H9 (cell line): ENCODE measurements at regions not wholly inside any gene's neighbourhood (a gene's known extent, or its start where the extent isn't known, plus 50 kb on each side); places are given as distances from the start of the nearest gene placed in this dataset.

ENCODE experiments used
- DNase-seq: peaks from one replicate; pipeline ENCODE4 v3.0.0-alpha.2; 2017
- H2AFZ ChIP-seq: one replicate; pipeline ENCODE4 v1.6.1; 2013; ENCODE audit warnings: mild to moderate bottlenecking, low read length, control low read depth, moderate library complexity
- H2AK5ac ChIP-seq: 2 replicates; pipeline ENCODE4 v1.6.1; 2013; ENCODE audit warnings: low read length, control low read depth, mixed read lengths; ENCODE audit not compliant: insufficient read length
- H2BK120ac ChIP-seq: one replicate; pipeline ENCODE4 v1.6.1; 2013; ENCODE audit warnings: low read depth, mild to moderate bottlenecking, low read length, control low read depth, inconsistent platforms; ENCODE audit not compliant: poor library complexity, severe bottlenecking
- H2BK12ac ChIP-seq: 2 replicates; pipeline ENCODE4 v1.6.1; 2013; ENCODE audit warnings: low read length, control low read depth, mixed read lengths, low read depth; ENCODE audit not compliant: insufficient read length
- H2BK15ac ChIP-seq: 2 replicates; pipeline ENCODE4 v1.6.1; 2013; ENCODE audit warnings: low read depth, low read length, control low read depth
- H2BK20ac ChIP-seq: one replicate; pipeline ENCODE4 v1.6.1; 2013; ENCODE audit warnings: low read depth, mild to moderate bottlenecking, low read length, control low read depth, inconsistent platforms; ENCODE audit not compliant: poor library complexity, severe bottlenecking
- H2BK5ac ChIP-seq: 2 replicates; pipeline ENCODE4 v1.6.1; 2013; ENCODE audit warnings: low read length, control low read depth, mixed read lengths; ENCODE audit not compliant: insufficient read length
- H3K14ac ChIP-seq: 2 replicates; pipeline ENCODE4 v1.6.1; 2013; ENCODE audit warnings: low read length, control low read depth; ENCODE audit not compliant: insufficient read depth
- H3K18ac ChIP-seq: 2 replicates; pipeline ENCODE4 v1.6.1; 2013; ENCODE audit warnings: low read depth, mild to moderate bottlenecking, mixed read lengths, low read length, control low read depth; ENCODE audit not compliant: insufficient read length
- H3K23ac ChIP-seq: 2 replicates; pipeline ENCODE4 v1.6.1; 2013; ENCODE audit warnings: low read length, control low read depth, mixed read lengths, low read depth; ENCODE audit not compliant: insufficient read length
- H3K23me2 ChIP-seq: 2 replicates; pipeline ENCODE4 v1.6.1; 2013; ENCODE audit warnings: low read depth, mild to moderate bottlenecking, mixed read lengths, low read length, control low read depth; ENCODE audit not compliant: insufficient read length, poor library complexity, severe bottlenecking
- H3K27ac ChIP-seq: 2 replicates; pipeline ENCODE4 v1.5.1; 2013; ENCODE audit warnings: low read length, control low read depth, mixed read lengths, low read depth; ENCODE audit not compliant: insufficient read length
- H3K27me3 ChIP-seq: 2 replicates; pipeline ENCODE4 v1.6.1; 2013; ENCODE audit warnings: low read length, control low read depth, inconsistent platforms; ENCODE audit not compliant: insufficient read depth
- H3K4ac ChIP-seq: 2 replicates; pipeline ENCODE4 v1.6.1; 2013; ENCODE audit warnings: low read depth, mild to moderate bottlenecking, control low read depth, inconsistent platforms, low read length, moderate library complexity
- H3K4me1 ChIP-seq: 2 replicates; pipeline ENCODE4 v1.6.1; 2013; ENCODE audit warnings: low read length, control low read depth, inconsistent platforms; ENCODE audit not compliant: insufficient read depth
- H3K4me2 ChIP-seq: 2 replicates; pipeline ENCODE4 v1.6.1; 2013; ENCODE audit warnings: low read length, control low read depth, mixed read lengths; ENCODE audit not compliant: insufficient read length, insufficient read depth
- H3K56ac ChIP-seq: 2 replicates; pipeline ENCODE4 v1.6.1; 2013; ENCODE audit warnings: low read depth, mild to moderate bottlenecking, mixed read lengths, low read length, control low read depth; ENCODE audit not compliant: insufficient read length
- H3K79me1 ChIP-seq: 2 replicates; pipeline ENCODE4 v1.6.1; 2013; ENCODE audit warnings: low read depth, mild to moderate bottlenecking, moderate library complexity, low read length, control low read depth, inconsistent platforms; ENCODE audit not compliant: insufficient read depth, poor library complexity, severe bottlenecking
- H3K79me2 ChIP-seq: 2 replicates; pipeline ENCODE4 v1.6.1; 2013; ENCODE audit warnings: low read length, control low read depth, inconsistent platforms; ENCODE audit not compliant: insufficient read depth
- H3K9ac ChIP-seq: 2 replicates; pipeline ENCODE4 v1.6.1; 2013; ENCODE audit warnings: low read length, control low read depth, mixed read lengths; ENCODE audit not compliant: insufficient read length; ENCODE audit errors: extremely low read depth
- H3K9me3 ChIP-seq: one replicate; pipeline ENCODE4 v1.6.1; 2013; ENCODE audit warnings: low read depth, low read length, inconsistent platforms; ENCODE audit not compliant: control insufficient read depth
- H3T11ph ChIP-seq: one replicate; pipeline ENCODE4 v1.6.1; 2013; ENCODE audit warnings: mild to moderate bottlenecking, low read length, control low read depth, inconsistent platforms
- H4K20me1 ChIP-seq: one replicate; pipeline ENCODE4 v1.6.1; 2013; ENCODE audit not compliant: control insufficient read depth, insufficient read length, insufficient read depth
- H4K5ac ChIP-seq: 2 replicates; pipeline ENCODE4 v1.6.1; 2013; ENCODE audit warnings: low read depth, mild to moderate bottlenecking, mixed read lengths, low read length, control low read depth; ENCODE audit not compliant: insufficient read length
- H4K8ac ChIP-seq: replicated peaks from 2 replicates; pipeline ENCODE4 v1.6.1; 2013; ENCODE audit warnings: low read length, control low read depth, mixed read lengths, low read depth; ENCODE audit not compliant: insufficient read length
- H4K91ac ChIP-seq: 2 replicates; pipeline ENCODE4 v1.6.1; 2013; ENCODE audit warnings: low read depth, mild to moderate bottlenecking, moderate library complexity, mixed read lengths, low read length, control low read depth; ENCODE audit not compliant: insufficient read length
- H3K27ac Mint-ChIP-seq, 3 experiments: 2 replicates in 2 of 3; 3 replicates in 1 of 3; pipeline ENCODE4 v1.8.0; 2020 to 2021; ENCODE audit warnings: mixed read lengths in 3 of 3, mild to moderate bottlenecking in 1 of 3, moderate library complexity in 1 of 3
- H3K27me3 Mint-ChIP-seq: 2 replicates; pipeline ENCODE4 v1.8.0; 2021; ENCODE audit warnings: low read depth, mild to moderate bottlenecking, moderate library complexity, mixed read lengths
- H3K36me3 Mint-ChIP-seq, 3 experiments: 2 replicates in 2 of 3; 3 replicates in 1 of 3; pipeline ENCODE4 v1.8.0; 2020 to 2021; ENCODE audit warnings: low read depth in 3 of 3, mixed read lengths in 3 of 3; ENCODE audit not compliant: insufficient read depth in 1 of 3
- H3K4me1 Mint-ChIP-seq, 2 experiments: 2 replicates each; pipeline ENCODE4 v1.8.0; 2020; ENCODE audit warnings: mixed read lengths in 2 of 2
- H3K4me3 Mint-ChIP-seq, 2 experiments: 2 replicates in 1 of 2; 3 replicates in 1 of 2; pipeline ENCODE4 v1.8.0; 2020 to 2021; ENCODE audit warnings: mild to moderate bottlenecking in 2 of 2, mixed read lengths in 2 of 2, moderate library complexity in 1 of 2
- H3K9me3 Mint-ChIP-seq, 2 experiments: 2 replicates in 1 of 2; 3 replicates in 1 of 2; pipeline ENCODE4 v1.8.0; 2020; ENCODE audit warnings: mild to moderate bottlenecking in 2 of 2, mixed read lengths in 2 of 2, moderate library complexity in 1 of 2
- CTCF ChIP-seq: fragments of 200-600 bp; sonication (generic); conservative IDR thresholded peaks from 3 replicates; pipeline ENCODE4 v1.8.0; 2021; ENCODE audit warnings: antibody characterized with exemption, mild to moderate bottlenecking
- WGBS: extraction: QIAGEN DNeasy Blood & Tissue Kit; methylation state at CpG from one replicate; pipeline ENCODE4 v1.1.7; 2013; ENCODE audit warnings: missing lambda C conversion rate, low lambda C conversion rate, mixed read lengths; ENCODE audit not compliant: insufficient read length; ENCODE audit errors: extremely low coverage; 5-methylcytosine and 5-hydroxymethylcytosine counted together

- peaks cover 0 to 4% (median 0%) of the 10 kb centered on the region in 3 experiments; a peak in 2 of 7 replicates for H3K36me3 Mint-ChIP-seq
- Histone ChIP-seq H2BK12ac (no peak overlapping the region), H3K18ac (no peak overlapping the region), H4K5ac (no peak overlapping the region), H2BK20ac (no peak overlapping the region), H3K9ac (no peak overlapping the region), H3K79me1 (no peaks in the 10 kb centered on the region), H3K27me3 (no peaks in the 10 kb centered on the region), H4K91ac (no peak overlapping the region), H4K8ac (no peak overlapping the region), H3K4me1 (0 out of 2 replicates have a peak, but pooled peaks cover 2% of the 10 kb centered on the region), H2BK120ac (no peak overlapping the region), H3K4ac (no peak overlapping the region), H3K23me2 (no peaks in the 10 kb centered on the region), H3K79me2 (no peaks in the 10 kb centered on the region), H2BK15ac (no peak overlapping the region), H3K9me3 (no peaks in the 10 kb centered on the region), H3K27ac (no peak overlapping the region), H2BK5ac (no peak overlapping the region), H3K4me2 (no peak overlapping the region), H3K14ac (no peak overlapping the region), H4K20me1 (no peaks in the 10 kb centered on the region), H2AK5ac (no peak overlapping the region), H3K23ac (no peak overlapping the region), H3T11ph (no peak overlapping the region), H3K56ac (no peak overlapping the region), H2AFZ (no peak overlapping the region)
- H3K4me1 Mint-ChIP-seq: peaks cover 5% of the 10 kb centered on the region in 2 experiments
- no peak for TF ChIP-seq CTCF
- no peak for DNase-seq
- H3K4me3 Mint-ChIP-seq: no peak overlapping the region
- no peaks in the 10 kb centered on the region; the same call in 1 of the 2 replicates for H3K27me3 Mint-ChIP-seq
- H3K9me3 Mint-ChIP-seq: no peaks in the 10 kb centered on the region; a peak in 2 of 5 replicates
- no peak overlapping the region for H3K27ac Mint-ChIP-seq
- no CpG with 5 or more reads among the region's 3 CpGs for WGBS
These were observed 168.3 kb downstream of the C3orf38 start for GRCh38 chr3:88318067-88318466.
